GM19372 (cell line): ENCODE measurements at regions not wholly inside any gene's neighbourhood (a gene's known extent, or its start where the extent isn't known, plus 50 kb on each side); places are given as distances from the start of the nearest gene placed in this dataset.
"Not testable (repeated sequence)": the region's sequence is repeated elsewhere in the genome, so short reads cannot be mapped to it uniquely, and the experiment has no call there.

ENCODE experiments used
- ATAC-seq: cut with Tn5 transposase; IDR thresholded peaks from one replicate; pipeline ENCODE4 v1.9.1; 2021; ENCODE audit warnings: mild to moderate bottlenecking, low read depth, moderate library complexity; ENCODE audit not compliant: unreplicated experiment

- no peak for ATAC-seq
Measured at GRCh38 chr11:86171627-86172026, 72.9 kb upstream of the EED start.

- ATAC-seq: no peak
Measured at GRCh38 chr11:86167499-86168164, 76.9 kb upstream of the EED start.

- not testable (repeated sequence) for ATAC-seq
Measured at GRCh38 chr11:86166287-86166686, 78.3 kb upstream of the EED start.

GRCh38 chr11:86164106-86164505, 80.4 kb upstream of the EED start:
- no peak for ATAC-seq

- not testable (repeated sequence) for ATAC-seq
Measured at GRCh38 chr11:86163221-86163876, 81.2 kb upstream of the EED start.

GRCh38 chr11:86162239-86162638, 82.3 kb upstream of the EED start:
- ATAC-seq: no peak

GRCh38 chr11:86161837-86162236, 82.7 kb upstream of the EED start:
- ATAC-seq: no peak

GRCh38 chr11:86161336-86161735, 83.2 kb upstream of the EED start:
- no peak for ATAC-seq

GRCh38 chr11:86160541-86161149, 83.9 kb upstream of the EED start:
- ATAC-seq: no peak

GRCh38 chr11:86159581-86159891, 85.0 kb upstream of the EED start:
- no peak for ATAC-seq

- no peak for ATAC-seq
Measured at GRCh38 chr11:86158704-86159580, 85.6 kb upstream of the EED start.

- no peak for ATAC-seq
Measured at GRCh38 chr11:86157797-86158378, 86.7 kb upstream of the EED start.

GRCh38 chr11:86156397-86156955, 87.6 kb upstream of the PICALM start:
- ATAC-seq: no peak

GRCh38 chr11:86155200-86155844, 86.4 kb upstream of the PICALM start:
- no peak for ATAC-seq

GRCh38 chr11:86153439-86153838, 84.6 kb upstream of the PICALM start:
- ATAC-seq: no peak

- ATAC-seq: no peak
Measured at GRCh38 chr11:86152901-86153300, 84.0 kb upstream of the PICALM start.

- no peak for ATAC-seq
Measured at GRCh38 chr11:86152006-86152862, 83.3 kb upstream of the PICALM start.

- ATAC-seq: no peak
Measured at GRCh38 chr11:86151174-86152005, 82.5 kb upstream of the PICALM start.
